SK-N-SH treated with all-trans-retinoic acid at 6 μM for 48 hours (cell line): ENCODE measurements at regions not wholly inside any gene's neighbourhood (a gene's known extent, or its start where the extent isn't known, plus 50 kb on each side); places are given as distances from the start of the nearest gene placed in this dataset.

ENCODE experiments used
- ATAC-seq: fragments of 200-7000 bp; cut with Tn5 transposase; 3 replicates; pipeline ENCODE4 v1.9.1; 2020; ENCODE audit warnings: mild to moderate bottlenecking, moderate library complexity
- ARNTL ChIP-seq: fragments of 450-650 bp; formaldehyde crosslinking; IDR thresholded peaks from 2 replicates; pipeline ENCODE4 v1.5.0; 2020; ENCODE audit warnings: low read depth, mild to moderate bottlenecking, moderate library complexity, borderline replicate concordance
- BACH2 ChIP-seq: fragments of 250-450 bp; sonication (Bioruptor Pico); IDR thresholded peaks from 2 replicates; pipeline ENCODE4 v1.9.0; 2021; ENCODE audit warnings: mild to moderate bottlenecking, borderline replicate concordance
- CSDC2 ChIP-seq: fragments of 250-450 bp; sonication (Bioruptor Pico); IDR thresholded peaks from 2 replicates; pipeline ENCODE4 v1.5.0; 2020; ENCODE audit warnings: mild to moderate bottlenecking, moderate library complexity
- ESRRG ChIP-seq: fragments of 250-450 bp; sonication (Bioruptor Pico); IDR thresholded peaks from 2 replicates; pipeline ENCODE4 v1.6.1; 2021; ENCODE audit warnings: mild to moderate bottlenecking
- GLIS3 ChIP-seq: fragments of 250-450 bp; sonication (Bioruptor Pico); IDR thresholded peaks from 2 replicates; pipeline ENCODE4 v1.5.0; 2020; ENCODE audit warnings: mild to moderate bottlenecking, moderate library complexity
- OSR1 ChIP-seq: fragments of 250-450 bp; sonication (Bioruptor Pico); IDR thresholded peaks from 2 replicates; pipeline ENCODE4 v1.8.0; 2022; ENCODE audit warnings: moderate library complexity, mild to moderate bottlenecking, inconsistent platforms
- PATZ1 ChIP-seq: fragments of 250-450 bp; sonication (Bioruptor Pico); IDR thresholded peaks from 2 replicates; pipeline ENCODE4 v1.8.0; 2020; ENCODE audit warnings: mild to moderate bottlenecking, moderate library complexity, borderline replicate concordance
- PPARA ChIP-seq: fragments of 250-450 bp; sonication (Bioruptor Pico); IDR thresholded peaks from 2 replicates; pipeline ENCODE4 v1.5.0; 2020; ENCODE audit warnings: mild to moderate bottlenecking, borderline replicate concordance
- RARB ChIP-seq: fragments of 250-450 bp; sonication (Bioruptor Pico); IDR thresholded peaks from 2 replicates; pipeline ENCODE4 v1.8.0; 2021; ENCODE audit warnings: mild to moderate bottlenecking, moderate library complexity
- TCF4 ChIP-seq: fragments of 250-450 bp; sonication (Bioruptor Pico); IDR thresholded peaks from 2 replicates; pipeline ENCODE4 v1.8.0; 2021; ENCODE audit warnings: mild to moderate bottlenecking, moderate library complexity, borderline replicate concordance
- TOX ChIP-seq: fragments of 250-450 bp; sonication (Bioruptor Pico); IDR thresholded peaks from 2 replicates; pipeline ENCODE4 v1.8.0; 2021; ENCODE audit warnings: mild to moderate bottlenecking, moderate library complexity, borderline replicate concordance
- TSHZ2 ChIP-seq: fragments of 250-450 bp; sonication (Bioruptor Pico); IDR thresholded peaks from 2 replicates; pipeline ENCODE4 v1.5.0; 2020; ENCODE audit warnings: mild to moderate bottlenecking, moderate library complexity
- ZC3H10 ChIP-seq: fragments of 250-450 bp; sonication (Bioruptor Pico); IDR thresholded peaks from 2 replicates; pipeline ENCODE4 v1.5.1; 2021; ENCODE audit warnings: mild to moderate bottlenecking, moderate library complexity
- ZFP3 ChIP-seq: fragments of 250-450 bp; sonication (Bioruptor Pico); IDR thresholded peaks from 2 replicates; pipeline ENCODE4 v1.5.0; 2020; ENCODE audit warnings: mild to moderate bottlenecking, moderate library complexity
- ZFP30 ChIP-seq: fragments of 450-650 bp; formaldehyde crosslinking; IDR thresholded peaks from 2 replicates; pipeline ENCODE4 v1.5.0; 2022; ENCODE audit warnings: mild to moderate bottlenecking, moderate library complexity
- ZNF565 ChIP-seq: fragments of 450-650 bp; formaldehyde crosslinking; conservative IDR thresholded peaks from 2 replicates; pipeline ENCODE4 v1.5.0; 2020; ENCODE audit warnings: low read depth, mild to moderate bottlenecking, moderate library complexity
- ZNF70 ChIP-seq: fragments of 450-650 bp; formaldehyde crosslinking; IDR thresholded peaks from 2 replicates; pipeline ENCODE4 v1.5.0; 2020; ENCODE audit warnings: mild to moderate bottlenecking, moderate library complexity
- ZNF8 ChIP-seq: fragments of 450-650 bp; formaldehyde crosslinking; IDR thresholded peaks from 2 replicates; pipeline ENCODE4 v1.5.0; 2020; ENCODE audit warnings: mild to moderate bottlenecking, moderate library complexity
- TF ChIP-seq, protein P1 (sequence below): fragments of 250-450 bp; sonication (Bioruptor Pico); IDR thresholded peaks from 2 replicates; pipeline ENCODE4 v1.8.0; 2021; ENCODE audit warnings: low read depth, mild to moderate bottlenecking, moderate library complexity, borderline replicate concordance
- TF ChIP-seq, protein P2 (sequence below): fragments of 250-450 bp; sonication (Bioruptor Pico); IDR thresholded peaks from 2 replicates; pipeline ENCODE4 v1.5.1; 2020; ENCODE audit warnings: low read depth, mild to moderate bottlenecking, moderate library complexity
- TF ChIP-seq, protein P3 (sequence below): fragments of 250-450 bp; sonication (Bioruptor Pico); IDR thresholded peaks from 2 replicates; pipeline ENCODE4 v1.5.1; 2021; ENCODE audit warnings: mild to moderate bottlenecking, moderate library complexity

- no peak for ATAC-seq
- TF ChIP-seq ZC3H10 (CRISPR knock-in tag) (no peak), ZNF8 (no peak), RARB (CRISPR knock-in tag) (no peak), ZFP3 (CRISPR knock-in tag) (no peak), TCF4 (CRISPR knock-in tag) (no peak), PPARA (no peak), TOX (no peak), ESRRG (CRISPR knock-in tag) (no peak), BACH2 (CRISPR knock-in tag) (no peak), PATZ1 (CRISPR knock-in tag) (no peak), ZNF70 (no peak), CSDC2 (CRISPR knock-in tag) (no peak), ZFP30 (CRISPR knock-in tag) (no peak), TSHZ2 (CRISPR knock-in tag) (no peak), OSR1 (CRISPR knock-in tag) (no peak), GLIS3 (no peak), ARNTL (CRISPR knock-in tag) (no peak)
- TF ChIP-seq, protein P1, sequence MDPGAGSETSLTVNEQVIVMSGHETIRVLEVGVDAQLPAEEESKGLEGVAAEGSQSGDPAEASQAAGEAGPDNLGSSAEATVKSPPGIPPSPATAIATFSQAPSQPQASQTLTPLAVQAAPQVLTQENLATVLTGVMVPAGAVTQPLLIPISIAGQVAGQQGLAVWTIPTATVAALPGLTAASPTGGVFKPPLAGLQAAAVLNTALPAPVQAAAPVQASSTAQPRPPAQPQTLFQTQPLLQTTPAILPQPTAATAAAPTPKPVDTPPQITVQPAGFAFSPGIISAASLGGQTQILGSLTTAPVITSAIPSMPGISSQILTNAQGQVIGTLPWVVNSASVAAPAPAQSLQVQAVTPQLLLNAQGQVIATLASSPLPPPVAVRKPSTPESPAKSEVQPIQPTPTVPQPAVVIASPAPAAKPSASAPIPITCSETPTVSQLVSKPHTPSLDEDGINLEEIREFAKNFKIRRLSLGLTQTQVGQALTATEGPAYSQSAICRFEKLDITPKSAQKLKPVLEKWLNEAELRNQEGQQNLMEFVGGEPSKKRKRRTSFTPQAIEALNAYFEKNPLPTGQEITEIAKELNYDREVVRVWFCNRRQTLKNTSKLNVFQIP (CRISPR knock-in tag) = no peak
- TF ChIP-seq, protein P2, sequence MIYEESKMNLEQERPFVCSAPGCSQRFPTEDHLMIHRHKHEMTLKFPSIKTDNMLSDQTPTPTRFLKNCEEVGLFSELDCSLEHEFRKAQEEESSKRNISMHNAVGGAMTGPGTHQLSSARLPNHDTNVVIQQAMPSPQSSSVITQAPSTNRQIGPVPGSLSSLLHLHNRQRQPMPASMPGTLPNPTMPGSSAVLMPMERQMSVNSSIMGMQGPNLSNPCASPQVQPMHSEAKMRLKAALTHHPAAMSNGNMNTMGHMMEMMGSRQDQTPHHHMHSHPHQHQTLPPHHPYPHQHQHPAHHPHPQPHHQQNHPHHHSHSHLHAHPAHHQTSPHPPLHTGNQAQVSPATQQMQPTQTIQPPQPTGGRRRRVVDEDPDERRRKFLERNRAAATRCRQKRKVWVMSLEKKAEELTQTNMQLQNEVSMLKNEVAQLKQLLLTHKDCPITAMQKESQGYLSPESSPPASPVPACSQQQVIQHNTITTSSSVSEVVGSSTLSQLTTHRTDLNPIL = no peak
These were observed 266.9 kb downstream of the ZBBX start for GRCh38 chr3:167113035-167113830.

GRCh38 chr3:167110901-167111300 is 269.2 kb downstream of the ZBBX start:
- TF ChIP-seq ZFP3 (CRISPR knock-in tag) = no peak
- no peak for TF ChIP-seq ESRRG (CRISPR knock-in tag)
- no peak for TF ChIP-seq BACH2 (CRISPR knock-in tag)
- TF ChIP-seq TSHZ2 (CRISPR knock-in tag) = no peak
- TF ChIP-seq CSDC2 (CRISPR knock-in tag) = no peak
- TF ChIP-seq ZNF70 = no peak
- TF ChIP-seq TCF4 (CRISPR knock-in tag) = no peak
- no peak for TF ChIP-seq ZNF565 (CRISPR knock-in tag)
- no peak for TF ChIP-seq ZC3H10 (CRISPR knock-in tag)
- TF ChIP-seq GLIS3 = no peak
- TF ChIP-seq, protein P3, sequence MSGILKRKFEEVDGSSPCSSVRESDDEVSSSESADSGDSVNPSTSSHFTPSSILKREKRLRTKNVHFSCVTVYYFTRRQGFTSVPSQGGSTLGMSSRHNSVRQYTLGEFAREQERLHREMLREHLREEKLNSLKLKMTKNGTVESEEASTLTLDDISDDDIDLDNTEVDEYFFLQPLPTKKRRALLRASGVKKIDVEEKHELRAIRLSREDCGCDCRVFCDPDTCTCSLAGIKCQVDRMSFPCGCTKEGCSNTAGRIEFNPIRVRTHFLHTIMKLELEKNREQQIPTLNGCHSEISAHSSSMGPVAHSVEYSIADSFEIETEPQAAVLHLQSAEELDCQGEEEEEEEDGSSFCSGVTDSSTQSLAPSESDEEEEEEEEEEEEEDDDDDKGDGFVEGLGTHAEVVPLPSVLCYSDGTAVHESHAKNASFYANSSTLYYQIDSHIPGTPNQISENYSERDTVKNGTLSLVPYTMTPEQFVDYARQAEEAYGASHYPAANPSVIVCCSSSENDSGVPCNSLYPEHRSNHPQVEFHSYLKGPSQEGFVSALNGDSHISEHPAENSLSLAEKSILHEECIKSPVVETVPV = no peak
- TF ChIP-seq PPARA = no peak
- no peak for TF ChIP-seq TOX
- ATAC-seq = peak; percentile 51; the same call in 1 of the 3 replicates
